ENCODE measurements at regions not wholly inside any gene's neighbourhood (a gene's known extent, or its start where the extent isn't known, plus 50 kb on each side); places are given as distances from the start of the nearest gene placed in this dataset.
"Not testable (repeated sequence)": the region's sequence is repeated elsewhere in the genome, so short reads cannot be mapped to it uniquely, and the experiment has no call there.

DNA sequence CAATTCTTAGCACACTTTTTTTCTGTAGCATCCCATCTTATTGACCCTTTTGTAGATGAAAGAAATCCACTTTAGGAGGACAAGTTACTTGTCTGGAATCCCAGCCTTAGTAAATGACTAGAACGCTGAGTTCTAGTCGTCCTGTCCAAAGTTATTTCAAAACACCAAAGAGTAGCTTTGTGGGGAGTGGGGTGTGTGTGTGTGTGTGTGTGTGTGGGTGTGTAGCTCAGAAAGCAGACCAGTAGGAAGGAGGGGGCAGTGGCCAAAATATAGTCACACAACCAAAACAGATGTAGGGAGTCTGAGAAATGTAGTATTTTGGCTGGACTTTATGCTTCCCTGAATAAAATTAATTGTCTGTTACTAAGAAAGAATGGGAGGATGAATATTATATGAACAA, 154.6 kb upstream of the FOLH1 start:
- not testable (repeated sequence) for H3K9me3 Mint-ChIP-seq (ENCODE audit: unreplicated experiment); H3K36me3 Mint-ChIP-seq (ENCODE audit: low read depth, unreplicated experiment); H3K27me3 ChIP-seq (ENCODE audit: insufficient read depth, low read length); H3K4me1 ChIP-seq (ENCODE audit: insufficient read depth, low read length); H3K27me3 Mint-ChIP-seq (ENCODE audit: low read depth, unreplicated experiment); DNase-seq (ENCODE audit: low read depth); H2AFZ ChIP-seq (ENCODE audit: low read depth, low read length); H3K4me2 ChIP-seq (ENCODE audit: low read length); H3K9ac ChIP-seq (ENCODE audit: low read length); H3K4me3 ChIP-seq (ENCODE audit: insufficient read depth, low read depth, low read length); H3K9me3 ChIP-seq (ENCODE audit: insufficient read depth, low read depth, low read length); H3K27ac ChIP-seq (ENCODE audit: low read depth, low read length); H3K27ac Mint-ChIP-seq (ENCODE audit: unreplicated experiment); FAIRE-seq; H3K4me3 Mint-ChIP-seq (ENCODE audit: unreplicated experiment); H4K20me1 ChIP-seq (ENCODE audit: insufficient read depth, low read length); H3K36me3 ChIP-seq (ENCODE audit: insufficient read depth, low read length); H3K4me1 Mint-ChIP-seq (ENCODE audit: low read depth, unreplicated experiment); H3K79me2 ChIP-seq (ENCODE audit: insufficient read depth, low read length)

GRCh38 chr11:49354536-49354935, 146.1 kb upstream of the FOLH1 start:
- H2AFZ ChIP-seq (ENCODE audit: low read depth, low read length); H3K27me3 Mint-ChIP-seq (ENCODE audit: low read depth, unreplicated experiment); H3K9ac ChIP-seq (ENCODE audit: low read length); H3K4me1 Mint-ChIP-seq (ENCODE audit: low read depth, unreplicated experiment); H3K27ac ChIP-seq (ENCODE audit: low read depth, low read length); DNase-seq (ENCODE audit: low read depth); H3K27ac Mint-ChIP-seq (ENCODE audit: unreplicated experiment); H3K79me2 ChIP-seq (ENCODE audit: insufficient read depth, low read length); H3K4me3 Mint-ChIP-seq (ENCODE audit: unreplicated experiment); H4K20me1 ChIP-seq (ENCODE audit: insufficient read depth, low read length); H3K27me3 ChIP-seq (ENCODE audit: insufficient read depth, low read length); H3K4me2 ChIP-seq (ENCODE audit: low read length); H3K9me3 ChIP-seq (ENCODE audit: insufficient read depth, low read depth, low read length); H3K4me3 ChIP-seq (ENCODE audit: insufficient read depth, low read depth, low read length); H3K9me3 Mint-ChIP-seq (ENCODE audit: unreplicated experiment); H3K36me3 ChIP-seq (ENCODE audit: insufficient read depth, low read length); H3K36me3 Mint-ChIP-seq (ENCODE audit: low read depth, unreplicated experiment); FAIRE-seq; H3K4me1 ChIP-seq (ENCODE audit: insufficient read depth, low read length): not testable (repeated sequence)

DNA sequence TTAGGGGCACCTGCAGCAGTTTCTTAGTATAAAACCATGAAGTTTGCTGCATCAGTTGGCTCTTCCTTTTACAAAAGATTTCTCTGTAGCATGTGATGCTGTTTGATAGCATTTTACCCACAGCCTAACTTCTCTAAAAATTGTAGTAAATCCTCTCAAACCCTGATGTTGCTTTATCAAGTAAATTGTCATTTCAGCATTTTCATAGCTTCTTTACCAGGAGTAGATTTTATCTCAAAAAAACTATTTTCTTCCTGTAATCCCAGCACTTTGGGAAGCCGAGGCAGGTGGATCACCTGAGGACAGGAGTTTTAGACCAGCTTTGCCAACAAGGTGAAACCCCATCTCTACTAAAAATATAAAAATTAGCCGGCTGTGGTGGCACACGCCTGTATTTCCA, 144.5 kb upstream of the FOLH1 start:
- H3K27me3 Mint-ChIP-seq (ENCODE audit: low read depth, unreplicated experiment); H3K9me3 ChIP-seq (ENCODE audit: insufficient read depth, low read depth, low read length); H3K4me3 ChIP-seq (ENCODE audit: insufficient read depth, low read depth, low read length); H3K4me1 Mint-ChIP-seq (ENCODE audit: low read depth, unreplicated experiment); H3K4me3 Mint-ChIP-seq (ENCODE audit: unreplicated experiment); H3K36me3 Mint-ChIP-seq (ENCODE audit: low read depth, unreplicated experiment); H3K9me3 Mint-ChIP-seq (ENCODE audit: unreplicated experiment); H3K9ac ChIP-seq (ENCODE audit: low read length); H3K79me2 ChIP-seq (ENCODE audit: insufficient read depth, low read length); H3K4me2 ChIP-seq (ENCODE audit: low read length); DNase-seq (ENCODE audit: low read depth); H3K36me3 ChIP-seq (ENCODE audit: insufficient read depth, low read length); H3K27ac Mint-ChIP-seq (ENCODE audit: unreplicated experiment); H3K27ac ChIP-seq (ENCODE audit: low read depth, low read length); H4K20me1 ChIP-seq (ENCODE audit: insufficient read depth, low read length); FAIRE-seq; H2AFZ ChIP-seq (ENCODE audit: low read depth, low read length); H3K4me1 ChIP-seq (ENCODE audit: insufficient read depth, low read length); H3K27me3 ChIP-seq (ENCODE audit: insufficient read depth, low read length): not testable (repeated sequence)

DNA sequence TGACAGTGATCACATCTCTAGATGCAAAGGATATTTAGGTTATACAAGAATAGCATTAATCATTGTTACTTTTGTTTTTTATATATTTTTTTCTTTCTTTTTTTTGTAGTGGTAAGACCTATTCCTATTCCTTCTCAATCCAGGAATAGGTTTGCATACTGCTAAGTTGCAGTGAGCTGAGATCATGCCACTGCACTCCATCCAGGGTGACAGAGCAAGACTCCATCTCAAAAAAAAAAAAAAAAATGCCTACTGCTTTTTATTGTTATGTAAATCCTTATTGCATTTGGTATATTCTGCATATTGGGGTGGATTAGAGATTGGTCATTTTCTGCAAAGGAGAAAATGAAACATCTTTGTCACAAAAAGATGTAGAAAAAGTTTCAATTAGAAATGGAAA, 138.2 kb upstream of the FOLH1 start:
- H3K4me3 ChIP-seq (ENCODE audit: insufficient read depth, low read depth, low read length); DNase-seq (ENCODE audit: low read depth); H3K4me3 Mint-ChIP-seq (ENCODE audit: unreplicated experiment); H3K27ac ChIP-seq (ENCODE audit: low read depth, low read length); H3K9me3 ChIP-seq (ENCODE audit: insufficient read depth, low read depth, low read length); H3K79me2 ChIP-seq (ENCODE audit: insufficient read depth, low read length); H3K27ac Mint-ChIP-seq (ENCODE audit: unreplicated experiment); H3K27me3 ChIP-seq (ENCODE audit: insufficient read depth, low read length); H2AFZ ChIP-seq (ENCODE audit: low read depth, low read length); H3K27me3 Mint-ChIP-seq (ENCODE audit: low read depth, unreplicated experiment); H3K4me2 ChIP-seq (ENCODE audit: low read length); H3K9me3 Mint-ChIP-seq (ENCODE audit: unreplicated experiment); H3K4me1 ChIP-seq (ENCODE audit: insufficient read depth, low read length); H3K36me3 ChIP-seq (ENCODE audit: insufficient read depth, low read length); H3K4me1 Mint-ChIP-seq (ENCODE audit: low read depth, unreplicated experiment); H4K20me1 ChIP-seq (ENCODE audit: insufficient read depth, low read length); FAIRE-seq; H3K36me3 Mint-ChIP-seq (ENCODE audit: low read depth, unreplicated experiment); H3K9ac ChIP-seq (ENCODE audit: low read length): not testable (repeated sequence)

DNA sequence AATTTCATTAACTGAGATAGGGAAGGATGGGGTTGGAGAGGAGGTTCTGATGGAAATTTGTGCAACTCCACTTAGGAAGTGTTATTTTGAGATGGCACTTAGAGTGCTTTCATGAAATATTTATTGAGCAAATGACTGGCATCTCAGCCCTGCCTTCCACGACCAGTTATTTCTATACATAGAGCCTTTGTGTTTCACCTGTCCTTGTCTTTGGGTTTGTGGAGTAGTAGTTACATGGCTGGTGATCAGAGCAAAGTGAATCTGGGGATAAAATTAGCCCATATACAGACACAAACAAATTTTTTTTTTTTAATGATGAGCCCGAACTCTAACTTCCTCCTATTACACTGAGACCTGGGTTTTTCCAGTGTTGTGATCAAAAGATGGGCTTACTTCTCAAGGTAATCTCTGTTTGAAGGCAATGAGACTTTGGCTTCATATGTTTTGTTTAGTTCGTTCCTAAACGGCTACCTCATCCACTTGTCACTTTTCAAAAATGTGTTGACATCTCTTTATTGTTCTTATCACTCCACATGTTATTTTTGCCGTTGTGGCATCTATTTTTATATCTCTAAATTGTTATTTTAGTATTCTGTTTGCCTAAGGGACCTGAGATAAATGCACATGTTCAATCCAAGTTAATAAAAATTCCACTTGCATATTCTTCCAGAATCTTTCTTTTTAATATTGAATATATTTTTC, 120.2 kb upstream of the FOLH1 start:
- H3K79me2 ChIP-seq (ENCODE audit: insufficient read depth, low read length); FAIRE-seq; H3K4me1 ChIP-seq (ENCODE audit: insufficient read depth, low read length): not testable (repeated sequence)

GRCh38 chr11:49327766-49328165, 119.4 kb upstream of the FOLH1 start:
- H3K36me3 Mint-ChIP-seq (ENCODE audit: low read depth, unreplicated experiment); H3K79me2 ChIP-seq (ENCODE audit: insufficient read depth, low read length); H3K36me3 ChIP-seq (ENCODE audit: insufficient read depth, low read length); H3K4me3 ChIP-seq (ENCODE audit: insufficient read depth, low read depth, low read length); H3K4me2 ChIP-seq (ENCODE audit: low read length); H3K9me3 ChIP-seq (ENCODE audit: insufficient read depth, low read depth, low read length); H3K9ac ChIP-seq (ENCODE audit: low read length); H3K4me1 Mint-ChIP-seq (ENCODE audit: low read depth, unreplicated experiment); H3K27me3 ChIP-seq (ENCODE audit: insufficient read depth, low read length); H4K20me1 ChIP-seq (ENCODE audit: insufficient read depth, low read length); H3K27me3 Mint-ChIP-seq (ENCODE audit: low read depth, unreplicated experiment); H3K27ac ChIP-seq (ENCODE audit: low read depth, low read length); H3K9me3 Mint-ChIP-seq (ENCODE audit: unreplicated experiment); H2AFZ ChIP-seq (ENCODE audit: low read depth, low read length); DNase-seq (ENCODE audit: low read depth); H3K4me1 ChIP-seq (ENCODE audit: insufficient read depth, low read length); H3K4me3 Mint-ChIP-seq (ENCODE audit: unreplicated experiment); H3K27ac Mint-ChIP-seq (ENCODE audit: unreplicated experiment): not testable (repeated sequence)
- FAIRE-seq: peak; percentile 79

More for the DNA sequence above, 120.2 kb upstream of the FOLH1 start:
- not testable (repeated sequence) for H3K4me3 Mint-ChIP-seq (ENCODE audit: unreplicated experiment); H3K9ac ChIP-seq (ENCODE audit: low read length); H3K9me3 ChIP-seq (ENCODE audit: insufficient read depth, low read depth, low read length); H2AFZ ChIP-seq (ENCODE audit: low read depth, low read length); H3K4me2 ChIP-seq (ENCODE audit: low read length); H3K4me1 Mint-ChIP-seq (ENCODE audit: low read depth, unreplicated experiment); H3K4me3 ChIP-seq (ENCODE audit: insufficient read depth, low read depth, low read length); H3K27ac ChIP-seq (ENCODE audit: low read depth, low read length); DNase-seq (ENCODE audit: low read depth); H3K9me3 Mint-ChIP-seq (ENCODE audit: unreplicated experiment); H3K27me3 ChIP-seq (ENCODE audit: insufficient read depth, low read length); H3K36me3 ChIP-seq (ENCODE audit: insufficient read depth, low read length); H3K36me3 Mint-ChIP-seq (ENCODE audit: low read depth, unreplicated experiment); H3K27ac Mint-ChIP-seq (ENCODE audit: unreplicated experiment); H4K20me1 ChIP-seq (ENCODE audit: insufficient read depth, low read length); H3K27me3 Mint-ChIP-seq (ENCODE audit: low read depth, unreplicated experiment)
